Endothelial cell of umbilical vein (primary cell): ENCODE measurements at regions not wholly inside any gene's neighbourhood (a gene's known extent, or its start where the extent isn't known, plus 50 kb on each side); places are given as distances from the start of the nearest gene placed in this dataset.

Experiments used
- BruUV-seq: library from RNA; stranded (reverse); fragments of 400-500 nt; replicated peaks from 2 replicates; lab custom pipeline; 2021; lab: Mats Ljungman, UMichigan
- CTCF ChIA-PET: fragments of 300-600, 350-600 bp; sonication (Branson Sonifier 250); formaldehyde crosslinking; loops from one replicate; lab custom pipeline; 2021; ENCODE audit warnings: antibody characterized with exemption, inconsistent platforms; lab: Charles Lee
- POLR2A ChIA-PET: fragments of 300-600, 350-600 bp; sonication (Branson Sonifier 250); formaldehyde crosslinking; loops from one replicate; lab custom pipeline; 2021; ENCODE audit warnings: antibody characterized with exemption, inconsistent platforms; lab: Charles Lee
- DNase-seq: peaks from one replicate; pipeline ENCODE4 v3.0.0-alpha.2; 2011; ENCODE audit warnings: low read depth, low spot score
- FAIRE-seq: peaks from 2 replicates; lab custom pipeline; 2011; peaks lifted over from hg19 to GRCh38; lab: Jason Lieb, UNC
- H2AFZ ChIP-seq: 2 replicates; pipeline ENCODE4 v1.6.0; 2012; ENCODE audit warnings: low read depth, low read length, control low read depth, inconsistent platforms
- H3K27ac ChIP-seq: 2 replicates; pipeline ENCODE4 v1.5.1; 2011; ENCODE audit warnings: low read depth, mild to moderate bottlenecking, control low read depth, low read length, moderate library complexity; ENCODE audit not compliant: insufficient read depth
- H3K27me3 ChIP-seq, 2 experiments: 2 replicates each; pipeline versions ENCODE4 v1.6.0 to v1.6.1; 2011; ENCODE audit warnings: low read length in 2 of 2, mixed read lengths in 1 of 2; ENCODE audit not compliant: control insufficient read depth in 2 of 2, insufficient read depth in 2 of 2
- H3K36me3 ChIP-seq, 2 experiments: 2 replicates in 1 of 2; 3 replicates in 1 of 2; pipeline ENCODE4 v1.5.1; 2011; ENCODE audit warnings: low read length in 2 of 2, mild to moderate bottlenecking in 1 of 2, moderate library complexity in 1 of 2; ENCODE audit not compliant: control insufficient read depth in 2 of 2, insufficient read depth in 2 of 2; ENCODE audit errors: extremely low read depth in 1 of 2
- H3K4me1 ChIP-seq: 3 replicates; pipeline ENCODE4 v1.5.1; 2011; ENCODE audit warnings: mild to moderate bottlenecking, low read length; ENCODE audit not compliant: control insufficient read depth, insufficient read depth; ENCODE audit errors: extremely low read depth
- H3K4me2 ChIP-seq: 2 replicates; pipeline ENCODE4 v1.6.1; 2011; ENCODE audit warnings: low read length, control low read depth, mixed read lengths; ENCODE audit not compliant: insufficient read depth
- H3K4me3 ChIP-seq, 3 experiments: fragments of 200-600 bp in 1 of 3; sonication (generic), shearing (Covaris generic) in 1 of 3; replicated peaks in 1 of 3; 2 replicates each; pipeline ENCODE4 v1.5.1; 2011 to 2016; ENCODE audit warnings: control low read depth in 3 of 3, low read length in 3 of 3, mild to moderate bottlenecking in 2 of 3, inconsistent platforms in 1 of 3, low read depth in 1 of 3, moderate library complexity in 1 of 3; ENCODE audit not compliant: insufficient read depth in 1 of 3
- H3K79me2 ChIP-seq: 2 replicates; pipeline ENCODE4 v1.6.0; 2012; ENCODE audit warnings: low read length, inconsistent platforms; ENCODE audit not compliant: control insufficient read depth, insufficient read depth
- H3K9ac ChIP-seq: replicated peaks from 2 replicates; pipeline ENCODE3; 2011; ENCODE audit warnings: low read length, control low read depth; ENCODE audit not compliant: insufficient read depth; ENCODE audit errors: extremely low read depth
- H3K9me1 ChIP-seq: replicated peaks from 3 replicates; pipeline ENCODE4 v1.6.0; 2011; ENCODE audit warnings: mild to moderate bottlenecking, low read length; ENCODE audit not compliant: control insufficient read depth, insufficient read depth; ENCODE audit errors: extremely low read depth
- H3K9me3 ChIP-seq: replicated peaks from 2 replicates; pipeline ENCODE4 v1.5.1; 2012; ENCODE audit warnings: low read length, inconsistent platforms; ENCODE audit not compliant: control insufficient read depth, insufficient read depth
- H4K20me1 ChIP-seq: replicated peaks from 2 replicates; pipeline ENCODE3; 2011; ENCODE audit warnings: mild to moderate bottlenecking, low read length; ENCODE audit not compliant: control insufficient read depth, insufficient read depth; ENCODE audit errors: extremely low read depth
- CTCF ChIP-seq, 2 donors: IDR thresholded peaks; 1 replicate in 1 of 2; 2 replicates in 1 of 2; pipeline ENCODE4 v1.5.1; 2011; ENCODE audit warnings: low read length in 2 of 2, mild to moderate bottlenecking in 2 of 2, moderate library complexity in 2 of 2, control low read depth in 1 of 2, inconsistent platforms in 1 of 2, low read depth in 1 of 2; ENCODE audit not compliant: insufficient read depth in 1 of 2; ENCODE audit errors: extremely low read depth in 1 of 2
- EZH2 ChIP-seq: IDR thresholded peaks from 2 replicates; pipeline ENCODE4 v1.6.1; 2012; ENCODE audit warnings: borderline replicate concordance, low read depth, mild to moderate bottlenecking, moderate library complexity, low read length, inconsistent platforms; ENCODE audit not compliant: severe bottlenecking
- FOS ChIP-seq: IDR thresholded peaks from 2 replicates; pipeline ENCODE4 v1.6.1; 2011; ENCODE audit warnings: mild to moderate bottlenecking, low read length, moderate library complexity, borderline replicate concordance; ENCODE audit not compliant: insufficient read depth
- GATA2 ChIP-seq: IDR thresholded peaks from 2 replicates; pipeline ENCODE4 v1.7.0; 2011; ENCODE audit warnings: low read depth, mild to moderate bottlenecking, moderate library complexity, mixed read lengths, low read length; ENCODE audit not compliant: insufficient read length, insufficient read depth
- JUN ChIP-seq: IDR thresholded peaks from 2 replicates; pipeline ENCODE4 v1.6.1; 2011; ENCODE audit warnings: borderline replicate concordance, low read depth; ENCODE audit not compliant: insufficient read length, insufficient read depth
- MAX ChIP-seq: IDR thresholded peaks from 2 replicates; pipeline ENCODE4 v1.6.1; 2011; ENCODE audit not compliant: insufficient read depth, insufficient read length
- MYC ChIP-seq: IDR thresholded peaks from one replicate; pipeline ENCODE4 v1.6.1; 2011; ENCODE audit warnings: mild to moderate bottlenecking, low read depth, low read length
- POLR2A ChIP-seq: IDR thresholded peaks from 2 replicates; pipeline ENCODE4 v1.6.1; 2012; ENCODE audit warnings: low read depth, mild to moderate bottlenecking, control low read depth, low read length
- POLR2AphosphoS5 ChIP-seq: IDR thresholded peaks from 2 replicates; pipeline ENCODE4 v1.6.1; 2012; ENCODE audit warnings: low read depth, mild to moderate bottlenecking, control low read depth, low read length, moderate library complexity; ENCODE audit not compliant: insufficient read depth
- dilution Hi-C: fragments of 300-500 bp; cut with MboI; formaldehyde crosslinking; loops from one replicate; pipeline ENCODE4 v1.15.0; 2019; ENCODE audit warnings: low sequenced_read_pairs; ENCODE audit not compliant: extremely low pct_ligation_motif_present
- intact Hi-C: fragments of 100-400 bp; cut with micrococcal nuclease; formaldehyde crosslinking; loops from one replicate; pipeline ENCODE4 v1.10.0; 2022

- H3K36me3 ChIP-seq: no peaks in the 10 kb centered on the region
- peaks cover 2% of the 10 kb centered on the region for H3K9me3 ChIP-seq
- BruUV-seq: no TSS peak
- FAIRE-seq (no peak), DNase-seq (no peak)
- intact Hi-C loops: no loop called here
- H2AFZ ChIP-seq: no peak overlapping the region
- POLR2A ChIA-PET: no interaction called here
- no peaks in the 10 kb centered on the region for H3K9me1 ChIP-seq
- no peak overlapping the region for H3K27ac ChIP-seq
- no peaks in the 10 kb centered on the region for H3K4me1 ChIP-seq
- CTCF ChIA-PET: no interaction called here
- H3K79me2 ChIP-seq: no peaks in the 10 kb centered on the region
- H3K9ac ChIP-seq: no peak overlapping the region
- TF ChIP-seq GATA2: no peak
- TF ChIP-seq FOS: no peak
- no peak for TF ChIP-seq POLR2A
- TF ChIP-seq MAX: no peak
- no peak for TF ChIP-seq JUN
- no peak for TF ChIP-seq MYC
- no peak for TF ChIP-seq POLR2AphosphoS5
- no peak for TF ChIP-seq CTCF (IDR thresholded peaks at IDR 0.05; ENCODE audit: extremely low read depth in 1 of 2, insufficient read depth in 1 of 2, low read depth in 1 of 2, low read length in 2 of 2)
- TF ChIP-seq EZH2: no peak
- no peak overlapping the region for H3K4me3 ChIP-seq
- H4K20me1 ChIP-seq: no peaks in the 10 kb centered on the region
- no peaks in the 10 kb centered on the region for H3K27me3 ChIP-seq
- dilution Hi-C loops: no loop called here
- H3K4me2 ChIP-seq: no peak overlapping the region
Observed at GRCh38 chr15:69924531-69924930, 173.2 kb downstream of the TLE3 start.
